Prostate gland (tissue), 2 donors: ENCODE measurements at regions not wholly inside any gene's neighbourhood (a gene's known extent, or its start where the extent isn't known, plus 50 kb on each side); places are given as distances from the start of the nearest gene placed in this dataset.

Experiments used
- CTCF ChIP-seq, 4 experiments: fragments of 200-600 bp in 2 of 4; fragments of 450-650 bp in 2 of 4; sonication (generic) in 2 of 4; IDR thresholded peaks; 1 replicate in 3 of 4; 2 replicates in 1 of 4; pipeline ENCODE4 v1.5.1; 2016 to 2019; ENCODE audit warnings: antibody characterized with exemption in 4 of 4, mild to moderate bottlenecking in 2 of 4, moderate library complexity in 2 of 4
- POLR2AphosphoS5 ChIP-seq: sonication (generic); formaldehyde crosslinking; IDR thresholded peaks from one replicate; pipeline ENCODE4 v1.6.1; 2017; ENCODE audit warnings: antibody characterized with exemption

GRCh38 chr15:47834093-47834492, 116.8 kb downstream of the SEMA6D start:
- TF ChIP-seq POLR2AphosphoS5 (no peak), CTCF (IDR thresholded peaks at IDR 0.05) (no peak)
